SK-N-SH treated with all-trans-retinoic acid at 6 μM for 48 hours (cell line): ENCODE measurements at regions not wholly inside any gene's neighbourhood (a gene's known extent, or its start where the extent isn't known, plus 50 kb on each side); places are given as distances from the start of the nearest gene placed in this dataset.

ENCODE experiments used
- ARNTL ChIP-seq: fragments of 450-650 bp; formaldehyde crosslinking; IDR thresholded peaks from 2 replicates; pipeline ENCODE4 v1.5.0; 2020; ENCODE audit warnings: low read depth, mild to moderate bottlenecking, moderate library complexity, borderline replicate concordance
- CREB5 ChIP-seq: fragments of 250-450 bp; sonication (Bioruptor Pico); IDR thresholded peaks from 2 replicates; pipeline ENCODE4 v1.5.1; 2020; ENCODE audit warnings: low read depth, mild to moderate bottlenecking, moderate library complexity
- ESRRG ChIP-seq: fragments of 250-450 bp; sonication (Bioruptor Pico); IDR thresholded peaks from 2 replicates; pipeline ENCODE4 v1.6.1; 2021; ENCODE audit warnings: mild to moderate bottlenecking
- PATZ1 ChIP-seq: fragments of 250-450 bp; sonication (Bioruptor Pico); IDR thresholded peaks from 2 replicates; pipeline ENCODE4 v1.8.0; 2020; ENCODE audit warnings: mild to moderate bottlenecking, moderate library complexity, borderline replicate concordance
- POU6F1 ChIP-seq: fragments of 250-450 bp; sonication (Bioruptor Pico); IDR thresholded peaks from 2 replicates; pipeline ENCODE4 v1.8.0; 2021; ENCODE audit warnings: low read depth, mild to moderate bottlenecking, moderate library complexity, borderline replicate concordance
- PPARA ChIP-seq: fragments of 250-450 bp; sonication (Bioruptor Pico); IDR thresholded peaks from 2 replicates; pipeline ENCODE4 v1.5.0; 2020; ENCODE audit warnings: mild to moderate bottlenecking, borderline replicate concordance
- ZC3H10 ChIP-seq: fragments of 250-450 bp; sonication (Bioruptor Pico); IDR thresholded peaks from 2 replicates; pipeline ENCODE4 v1.5.1; 2021; ENCODE audit warnings: mild to moderate bottlenecking, moderate library complexity
- ZFP3 ChIP-seq: fragments of 250-450 bp; sonication (Bioruptor Pico); IDR thresholded peaks from 2 replicates; pipeline ENCODE4 v1.5.0; 2020; ENCODE audit warnings: mild to moderate bottlenecking, moderate library complexity
- ZNF70 ChIP-seq: fragments of 450-650 bp; formaldehyde crosslinking; IDR thresholded peaks from 2 replicates; pipeline ENCODE4 v1.5.0; 2020; ENCODE audit warnings: mild to moderate bottlenecking, moderate library complexity

GRCh38 chrX:25084446-25084845 lies 68.7 kb upstream of the ARX start:
- TF ChIP-seq CREB5 (CRISPR knock-in tag) = no peak
- TF ChIP-seq ZC3H10 = no peak
- no peak for TF ChIP-seq PPARA
- TF ChIP-seq POU6F1 (CRISPR knock-in tag) = no peak
- TF ChIP-seq PATZ1 (CRISPR knock-in tag) = no peak
- no peak for TF ChIP-seq ZFP3
- TF ChIP-seq ZNF70 (CRISPR knock-in tag) = no peak
- no peak for TF ChIP-seq ARNTL
- TF ChIP-seq ESRRG = no peak
